SH-SY5Y (cell line): ENCODE measurements at regions not wholly inside any gene's neighbourhood (a gene's known extent, or its start where the extent isn't known, plus 50 kb on each side); places are given as distances from the start of the nearest gene placed in this dataset.

Experiments
- GATA2 ChIP-seq: IDR thresholded peaks from 2 replicates; pipeline ENCODE4 v1.6.1; 2011; ENCODE audit warnings: mild to moderate bottlenecking, low read depth, low read length
- GATA3 ChIP-seq: IDR thresholded peaks from 2 replicates; pipeline ENCODE4 v1.6.1; 2011; ENCODE audit warnings: low read depth, mild to moderate bottlenecking, low read length, moderate library complexity

- TF ChIP-seq GATA2 (no peak), GATA3 (no peak)
Observed at GRCh38 chr14:97638864-97639263, 841.7 kb downstream of the VRK1 start.
